T-helper 1 cell treated with Interleukin-12 subunit alpha and Interleukin-12 subunit beta and Interleukin-4 antibody, amounts not matched to agents 30 ng/mL and 1 ng/mL, for 36 hours (primary cell): ENCODE measurements at regions not wholly inside any gene's neighbourhood (a gene's known extent, or its start where the extent isn't known, plus 50 kb on each side); places are given as distances from the start of the nearest gene placed in this dataset.

Source experiments
- intact Hi-C: fragments of 100-400 bp; cut with micrococcal nuclease; formaldehyde crosslinking; loops from one replicate; pipeline ENCODE4 v1.15.1; 2024

GRCh38 chr16:54344646-54345630, 58.4 kb upstream of the IRX3 start:
- intact Hi-C loops = no loop called here

GRCh38 chr16:54342966-54343365, 56.4 kb upstream of the IRX3 start:
- intact Hi-C loops = no loop called here

- intact Hi-C loops = no loop called here
Observed at GRCh38 chr16:54341892-54342776, 55.5 kb upstream of the IRX3 start.

DNA sequence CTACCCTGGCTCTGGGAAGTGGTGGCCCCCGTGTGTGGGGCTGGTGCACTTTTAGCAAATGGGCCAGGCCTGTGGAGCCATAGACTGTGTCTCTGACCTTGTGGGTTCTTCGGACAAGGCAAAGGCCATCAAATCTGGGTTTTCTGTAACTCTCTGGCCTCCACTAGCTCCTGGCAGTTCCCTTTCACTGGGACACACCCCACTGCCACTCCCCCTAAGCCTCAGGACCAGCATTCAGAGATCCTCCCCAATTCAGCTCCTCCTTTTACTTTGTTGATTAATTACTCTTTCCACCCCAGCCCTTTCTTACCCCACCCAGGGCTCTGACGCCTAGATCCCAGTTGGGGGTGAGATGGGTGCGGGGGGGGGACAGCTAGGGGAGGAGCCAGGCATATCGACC, 53.9 kb upstream of the IRX3 start:
- intact Hi-C loops = no loop called here

DNA sequence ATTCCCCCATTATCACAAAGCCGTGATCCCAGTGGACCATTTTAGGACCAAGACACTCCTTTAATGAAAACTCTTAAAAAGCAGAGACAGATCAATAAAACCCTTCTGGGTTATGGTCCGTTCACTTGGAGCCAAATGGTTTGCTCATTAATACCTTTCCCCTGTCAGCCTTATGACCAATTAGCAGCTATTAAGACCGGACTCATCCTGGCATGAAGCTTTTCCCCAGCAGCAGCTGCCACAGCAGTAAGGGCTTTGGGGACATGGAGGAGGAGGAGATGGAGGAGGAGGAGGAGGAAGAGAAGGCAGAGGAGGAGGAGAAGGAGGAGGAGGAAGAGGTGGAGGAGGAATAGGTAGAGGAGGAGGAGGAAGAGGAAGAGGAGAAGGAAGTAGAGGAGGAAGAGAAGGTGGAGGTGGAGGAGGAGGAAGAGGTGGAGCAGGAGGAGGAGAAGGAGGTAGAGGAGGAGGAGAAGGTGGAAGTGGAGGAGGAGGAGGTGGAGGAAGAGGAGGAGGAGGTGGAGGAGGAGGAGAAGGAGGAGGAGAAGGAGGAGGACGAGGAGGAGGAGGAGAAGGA, 50.1 kb upstream of the IRX3 start:
- intact Hi-C loops = no loop called here
